HL-60 (cell line): ENCODE measurements at regions not wholly inside any gene's neighbourhood (a gene's known extent, or its start where the extent isn't known, plus 50 kb on each side); places are given as distances from the start of the nearest gene placed in this dataset.

Experiments
- DNase-seq, 2 experiments: peaks; one replicate each; pipeline ENCODE4 v3.0.0-alpha.2; 2010 to 2020; ENCODE audit warnings: low read depth in 1 of 2, low spot score in 1 of 2
- H3K27ac ChIP-seq: fragments of 250-450 bp; sonication (Bioruptor Pico); replicated peaks from 2 replicates; pipeline ENCODE4 v1.5.1; 2020; ENCODE audit warnings: mild to moderate bottlenecking, moderate library complexity
- H3K27me3 ChIP-seq: fragments of 250-450 bp; sonication (Bioruptor Pico); 2 replicates; pipeline ENCODE4 v1.5.1; 2021; ENCODE audit warnings: mild to moderate bottlenecking, moderate library complexity; ENCODE audit not compliant: insufficient read depth, poor library complexity, severe bottlenecking
- H3K4me3 ChIP-seq: replicated peaks from 2 replicates; pipeline ENCODE4 v1.5.1; 2011; ENCODE audit warnings: mild to moderate bottlenecking, control low read depth, low read length; ENCODE audit not compliant: insufficient read depth
- GABPA ChIP-seq: IDR thresholded peaks from 2 replicates; pipeline ENCODE4 v1.6.1; 2012; ENCODE audit warnings: low read depth
- POLR2AphosphoS5 ChIP-seq: IDR thresholded peaks from 2 replicates; pipeline ENCODE4 v1.6.1; 2012; ENCODE audit warnings: low read depth
- SPI1 ChIP-seq: IDR thresholded peaks from 2 replicates; pipeline ENCODE4 v1.6.1; 2012; ENCODE audit warnings: low read depth, mild to moderate bottlenecking, borderline replicate concordance
- TF ChIP-seq, protein P1 (sequence below): IDR thresholded peaks from one replicate; pipeline ENCODE4 v1.5.1; 2011; ENCODE audit warnings: low read length, control low read depth, inconsistent platforms; ENCODE audit not compliant: insufficient read depth
- TF ChIP-seq, protein P2 (sequence below): IDR thresholded peaks from 2 replicates; pipeline ENCODE4 v1.6.1; 2012; ENCODE audit warnings: low read depth; ENCODE audit not compliant: insufficient replicate concordance

DNA sequence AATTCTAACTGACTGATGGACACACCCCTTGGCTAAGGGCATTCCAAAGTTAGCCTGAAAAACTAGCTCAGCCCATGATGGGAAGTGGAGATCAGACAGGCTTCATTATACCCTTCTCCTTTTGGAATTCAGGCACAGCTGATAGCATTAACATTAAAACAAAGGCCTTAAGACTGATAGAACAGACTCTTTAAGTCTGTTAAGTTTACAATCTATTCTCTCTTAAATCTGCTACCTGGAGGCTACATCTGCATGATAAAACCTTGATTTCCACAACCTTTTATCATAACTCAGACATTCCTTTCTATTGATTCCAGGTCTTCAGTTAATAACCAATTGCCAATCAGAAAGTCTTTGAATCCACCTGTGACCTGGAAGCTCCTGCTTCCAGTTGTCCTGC lies 281.4 kb downstream of the TUSC1 start:
- Histone ChIP-seq H3K27me3 (no peaks in the 10 kb centered on the region), H3K4me3 (no peak overlapping the region), H3K27ac (no peak overlapping the region)
- TF ChIP-seq GABPA: no peak
- no peak for TF ChIP-seq POLR2AphosphoS5
- TF ChIP-seq, protein P1, sequence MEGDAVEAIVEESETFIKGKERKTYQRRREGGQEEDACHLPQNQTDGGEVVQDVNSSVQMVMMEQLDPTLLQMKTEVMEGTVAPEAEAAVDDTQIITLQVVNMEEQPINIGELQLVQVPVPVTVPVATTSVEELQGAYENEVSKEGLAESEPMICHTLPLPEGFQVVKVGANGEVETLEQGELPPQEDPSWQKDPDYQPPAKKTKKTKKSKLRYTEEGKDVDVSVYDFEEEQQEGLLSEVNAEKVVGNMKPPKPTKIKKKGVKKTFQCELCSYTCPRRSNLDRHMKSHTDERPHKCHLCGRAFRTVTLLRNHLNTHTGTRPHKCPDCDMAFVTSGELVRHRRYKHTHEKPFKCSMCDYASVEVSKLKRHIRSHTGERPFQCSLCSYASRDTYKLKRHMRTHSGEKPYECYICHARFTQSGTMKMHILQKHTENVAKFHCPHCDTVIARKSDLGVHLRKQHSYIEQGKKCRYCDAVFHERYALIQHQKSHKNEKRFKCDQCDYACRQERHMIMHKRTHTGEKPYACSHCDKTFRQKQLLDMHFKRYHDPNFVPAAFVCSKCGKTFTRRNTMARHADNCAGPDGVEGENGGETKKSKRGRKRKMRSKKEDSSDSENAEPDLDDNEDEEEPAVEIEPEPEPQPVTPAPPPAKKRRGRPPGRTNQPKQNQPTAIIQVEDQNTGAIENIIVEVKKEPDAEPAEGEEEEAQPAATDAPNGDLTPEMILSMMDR: no peak
- TF ChIP-seq, protein P2, sequence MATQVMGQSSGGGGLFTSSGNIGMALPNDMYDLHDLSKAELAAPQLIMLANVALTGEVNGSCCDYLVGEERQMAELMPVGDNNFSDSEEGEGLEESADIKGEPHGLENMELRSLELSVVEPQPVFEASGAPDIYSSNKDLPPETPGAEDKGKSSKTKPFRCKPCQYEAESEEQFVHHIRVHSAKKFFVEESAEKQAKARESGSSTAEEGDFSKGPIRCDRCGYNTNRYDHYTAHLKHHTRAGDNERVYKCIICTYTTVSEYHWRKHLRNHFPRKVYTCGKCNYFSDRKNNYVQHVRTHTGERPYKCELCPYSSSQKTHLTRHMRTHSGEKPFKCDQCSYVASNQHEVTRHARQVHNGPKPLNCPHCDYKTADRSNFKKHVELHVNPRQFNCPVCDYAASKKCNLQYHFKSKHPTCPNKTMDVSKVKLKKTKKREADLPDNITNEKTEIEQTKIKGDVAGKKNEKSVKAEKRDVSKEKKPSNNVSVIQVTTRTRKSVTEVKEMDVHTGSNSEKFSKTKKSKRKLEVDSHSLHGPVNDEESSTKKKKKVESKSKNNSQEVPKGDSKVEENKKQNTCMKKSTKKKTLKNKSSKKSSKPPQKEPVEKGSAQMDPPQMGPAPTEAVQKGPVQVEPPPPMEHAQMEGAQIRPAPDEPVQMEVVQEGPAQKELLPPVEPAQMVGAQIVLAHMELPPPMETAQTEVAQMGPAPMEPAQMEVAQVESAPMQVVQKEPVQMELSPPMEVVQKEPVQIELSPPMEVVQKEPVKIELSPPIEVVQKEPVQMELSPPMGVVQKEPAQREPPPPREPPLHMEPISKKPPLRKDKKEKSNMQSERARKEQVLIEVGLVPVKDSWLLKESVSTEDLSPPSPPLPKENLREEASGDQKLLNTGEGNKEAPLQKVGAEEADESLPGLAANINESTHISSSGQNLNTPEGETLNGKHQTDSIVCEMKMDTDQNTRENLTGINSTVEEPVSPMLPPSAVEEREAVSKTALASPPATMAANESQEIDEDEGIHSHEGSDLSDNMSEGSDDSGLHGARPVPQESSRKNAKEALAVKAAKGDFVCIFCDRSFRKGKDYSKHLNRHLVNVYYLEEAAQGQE: no peak
- no peak for TF ChIP-seq SPI1
- DNase-seq: no peak

DNA sequence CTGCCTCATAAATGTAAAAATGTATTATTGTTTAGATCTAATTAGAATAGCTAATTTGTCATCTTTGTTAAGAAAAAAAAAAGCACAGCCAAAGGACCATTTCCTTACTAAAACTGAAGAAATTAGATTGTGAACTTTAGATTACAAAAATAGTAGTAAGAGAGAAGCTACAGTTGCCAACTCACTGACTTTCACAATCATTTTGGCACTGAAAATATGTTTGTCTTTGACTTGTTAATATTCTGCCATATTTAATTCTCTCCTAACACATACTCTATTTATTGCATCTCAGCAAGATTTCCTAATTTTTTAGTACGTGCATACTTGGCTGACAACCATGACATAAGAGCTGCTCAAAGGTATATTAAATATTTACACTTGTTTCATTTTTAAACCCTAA lies 297.1 kb downstream of the TUSC1 start:
- H3K27me3 ChIP-seq: no peaks in the 10 kb centered on the region
- no peak for TF ChIP-seq SPI1
- H3K27ac ChIP-seq: no peak overlapping the region
- DNase-seq: no peak
- no peak overlapping the region for H3K4me3 ChIP-seq

DNA sequence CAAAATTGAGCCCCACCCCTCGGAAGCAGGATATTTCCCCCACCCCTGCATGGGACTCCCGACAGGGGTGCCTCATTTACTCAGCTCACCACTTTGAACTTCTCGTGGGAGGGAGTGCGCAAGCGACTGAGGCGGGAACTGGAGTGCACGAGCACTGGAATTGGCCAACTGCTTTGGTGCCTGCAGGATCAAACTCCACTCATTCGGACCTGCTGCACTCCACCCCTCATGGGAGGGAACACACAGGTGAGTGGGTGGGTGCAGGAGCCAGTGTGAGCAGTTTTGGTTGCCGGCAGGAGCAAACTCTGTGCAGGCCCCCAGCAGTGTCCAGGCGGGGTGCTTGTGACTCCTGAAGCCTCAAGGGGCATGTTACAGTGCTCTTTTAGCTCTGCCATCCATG lies 301.2 kb downstream of the TUSC1 start:
- TF ChIP-seq GABPA (no peak), POLR2AphosphoS5 (no peak), SPI1 (no peak)
- TF ChIP-seq, protein P1: no peak
- TF ChIP-seq, protein P2: no peak
- no peak overlapping the region for H3K4me3 ChIP-seq
- H3K27me3 ChIP-seq: no peaks in the 10 kb centered on the region
- H3K27ac ChIP-seq: no peak overlapping the region
- DNase-seq: no peak

DNA sequence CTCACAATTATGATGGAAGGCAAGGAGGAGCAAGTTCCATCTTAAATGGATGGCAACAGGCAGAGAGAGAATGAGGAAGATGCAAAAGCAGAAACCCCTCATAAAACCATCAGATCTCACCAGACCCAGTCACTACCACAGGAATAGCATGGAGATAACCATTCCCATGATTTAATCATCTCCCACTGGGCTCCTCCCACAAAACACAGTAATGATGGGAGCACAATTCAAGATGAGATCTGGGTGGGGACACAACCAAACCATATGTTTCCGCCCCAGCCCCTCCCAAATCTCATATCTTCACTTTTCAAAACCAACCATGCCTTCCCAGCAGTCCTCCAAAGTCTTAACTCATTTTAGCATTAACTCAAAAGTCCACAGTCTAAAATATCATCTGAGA lies 304.0 kb downstream of the TUSC1 start:
- no peaks in the 10 kb centered on the region for H3K27me3 ChIP-seq
- TF ChIP-seq POLR2AphosphoS5 (no peak), SPI1 (no peak), GABPA (no peak)
- TF ChIP-seq, protein P1: no peak
- TF ChIP-seq, protein P2: no peak

More for the DNA sequence above, 304.0 kb downstream of the TUSC1 start:
- H3K27ac ChIP-seq: no peak overlapping the region
- H3K4me3 ChIP-seq: no peak overlapping the region
- DNase-seq: no peak
